ENCODE measurements at regions not wholly inside any gene's neighbourhood (a gene's known extent, or its start where the extent isn't known, plus 50 kb on each side); places are given as distances from the start of the nearest gene placed in this dataset.
A peak's percentile ranks its signal among the peaks of the same experiment; 100 is the strongest.

- WGBS, 2 donors, result 42 to 43% methylated on average over 8 of the region's 8 CpGs
- Histone ChIP-seq H3K27me3 (no peaks in the 10 kb centered on the region), H3K36me3 (no peaks in the 10 kb centered on the region), H3K27ac (peak overlapping the region in 2 of 4 donors; percentile 17 to 32), H3K4me3 (no peak overlapping the region), H3K9me3 (no peaks in the 10 kb centered on the region), H3K4me1 (peaks cover 0 to 11% (median 0%) of the 10 kb centered on the region in 4 donors)
- no peak for DNase-seq (ENCODE audit: low spot score in 2 of 2)
- TF ChIP-seq EP300 (IDR thresholded peaks at IDR 0.05), result no peak
- no peak for TF ChIP-seq POLR2A (IDR thresholded peaks at IDR 0.05)
- no peak for TF ChIP-seq CTCF (IDR thresholded peaks at IDR 0.05)
Measured at GRCh38 chr6:21831521-21832291, 238.2 kb downstream of the SOX4 start.

- 58% methylated on average over 7 of the region's 7 CpGs for WGBS, 2 donors
- Histone ChIP-seq H3K4me1 (peaks cover 0 to 10% (median 0%) of the 10 kb centered on the region in 4 donors), H3K27me3 (no peaks in the 10 kb centered on the region), H3K27ac (no peak overlapping the region), H3K9me3 (no peaks in the 10 kb centered on the region), H3K4me3 (no peak overlapping the region), H3K36me3 (no peaks in the 10 kb centered on the region)
- DNase-seq (ENCODE audit: low spot score in 2 of 2), result no peak
- no peak for TF ChIP-seq POLR2A (IDR thresholded peaks at IDR 0.05)
- TF ChIP-seq EP300 (IDR thresholded peaks at IDR 0.05), result no peak
- no peak for TF ChIP-seq CTCF (IDR thresholded peaks at IDR 0.05)
Measured at GRCh38 chr6:21836277-21836676, 242.7 kb downstream of the SOX4 start.

GRCh38 chr6:21836772-21837425 lies 243.3 kb downstream of the SOX4 start:
- H3K9me3 ChIP-seq, result no peaks in the 10 kb centered on the region
- H3K27ac ChIP-seq, result no peak overlapping the region
- no peak overlapping the region for H3K4me3 ChIP-seq
- WGBS, 2 donors, result 75 to 76% methylated on average over 6 of the region's 6 CpGs
- TF ChIP-seq POLR2A (IDR thresholded peaks at IDR 0.05) (no peak), CTCF (IDR thresholded peaks at IDR 0.05) (no peak), EP300 (IDR thresholded peaks at IDR 0.05) (no peak)
- H3K27me3 ChIP-seq, result no peaks in the 10 kb centered on the region
- no peak for DNase-seq (ENCODE audit: low spot score in 2 of 2)
- peaks cover 0 to 4% (median 0%) of the 10 kb centered on the region in 4 donors for H3K4me1 ChIP-seq
- no peaks in the 10 kb centered on the region for H3K36me3 ChIP-seq

- no peak for DNase-seq (ENCODE audit: low spot score in 2 of 2)
- Histone ChIP-seq H3K27me3 (no peaks in the 10 kb centered on the region), H3K4me1 (peaks cover 0 to 14% (median 4%) of the 10 kb centered on the region in 4 donors), H3K9me3 (no peaks in the 10 kb centered on the region), H3K36me3 (no peaks in the 10 kb centered on the region), H3K27ac (no peak overlapping the region), H3K4me3 (no peak overlapping the region)
- TF ChIP-seq POLR2A (IDR thresholded peaks at IDR 0.05) (no peak), CTCF (IDR thresholded peaks at IDR 0.05) (no peak), EP300 (IDR thresholded peaks at IDR 0.05) (no peak)
- WGBS, 2 donors, result 58 to 60% methylated on average over 2 of the region's 2 CpGs
Measured at GRCh38 chr6:21840428-21840827, 246.9 kb downstream of the SOX4 start.
